H9 (cell line): ENCODE measurements at regions not wholly inside any gene's neighbourhood (a gene's known extent, or its start where the extent isn't known, plus 50 kb on each side); places are given as distances from the start of the nearest gene placed in this dataset.

ENCODE experiments used
- DNase-seq: peaks from one replicate; pipeline ENCODE4 v3.0.0-alpha.2; 2017
- H2AFZ ChIP-seq: one replicate; pipeline ENCODE4 v1.6.1; 2013; ENCODE audit warnings: mild to moderate bottlenecking, low read length, control low read depth, moderate library complexity
- H2AK5ac ChIP-seq: 2 replicates; pipeline ENCODE4 v1.6.1; 2013; ENCODE audit warnings: low read length, control low read depth, mixed read lengths; ENCODE audit not compliant: insufficient read length
- H2BK120ac ChIP-seq: one replicate; pipeline ENCODE4 v1.6.1; 2013; ENCODE audit warnings: low read depth, mild to moderate bottlenecking, low read length, control low read depth, inconsistent platforms; ENCODE audit not compliant: poor library complexity, severe bottlenecking
- H2BK12ac ChIP-seq: 2 replicates; pipeline ENCODE4 v1.6.1; 2013; ENCODE audit warnings: low read length, control low read depth, mixed read lengths, low read depth; ENCODE audit not compliant: insufficient read length
- H2BK15ac ChIP-seq: 2 replicates; pipeline ENCODE4 v1.6.1; 2013; ENCODE audit warnings: low read depth, low read length, control low read depth
- H2BK20ac ChIP-seq: one replicate; pipeline ENCODE4 v1.6.1; 2013; ENCODE audit warnings: low read depth, mild to moderate bottlenecking, low read length, control low read depth, inconsistent platforms; ENCODE audit not compliant: poor library complexity, severe bottlenecking
- H2BK5ac ChIP-seq: 2 replicates; pipeline ENCODE4 v1.6.1; 2013; ENCODE audit warnings: low read length, control low read depth, mixed read lengths; ENCODE audit not compliant: insufficient read length
- H3K14ac ChIP-seq: 2 replicates; pipeline ENCODE4 v1.6.1; 2013; ENCODE audit warnings: low read length, control low read depth; ENCODE audit not compliant: insufficient read depth
- H3K18ac ChIP-seq: 2 replicates; pipeline ENCODE4 v1.6.1; 2013; ENCODE audit warnings: low read depth, mild to moderate bottlenecking, mixed read lengths, low read length, control low read depth; ENCODE audit not compliant: insufficient read length
- H3K23ac ChIP-seq: 2 replicates; pipeline ENCODE4 v1.6.1; 2013; ENCODE audit warnings: low read length, control low read depth, mixed read lengths, low read depth; ENCODE audit not compliant: insufficient read length
- H3K23me2 ChIP-seq: 2 replicates; pipeline ENCODE4 v1.6.1; 2013; ENCODE audit warnings: low read depth, mild to moderate bottlenecking, mixed read lengths, low read length, control low read depth; ENCODE audit not compliant: insufficient read length, poor library complexity, severe bottlenecking
- H3K27ac ChIP-seq: 2 replicates; pipeline ENCODE4 v1.5.1; 2013; ENCODE audit warnings: low read length, control low read depth, mixed read lengths, low read depth; ENCODE audit not compliant: insufficient read length
- H3K27me3 ChIP-seq: 2 replicates; pipeline ENCODE4 v1.6.1; 2013; ENCODE audit warnings: low read length, control low read depth, inconsistent platforms; ENCODE audit not compliant: insufficient read depth
- H3K4ac ChIP-seq: 2 replicates; pipeline ENCODE4 v1.6.1; 2013; ENCODE audit warnings: low read depth, mild to moderate bottlenecking, control low read depth, inconsistent platforms, low read length, moderate library complexity
- H3K4me1 ChIP-seq: 2 replicates; pipeline ENCODE4 v1.6.1; 2013; ENCODE audit warnings: low read length, control low read depth, inconsistent platforms; ENCODE audit not compliant: insufficient read depth
- H3K4me2 ChIP-seq: 2 replicates; pipeline ENCODE4 v1.6.1; 2013; ENCODE audit warnings: low read length, control low read depth, mixed read lengths; ENCODE audit not compliant: insufficient read length, insufficient read depth
- H3K56ac ChIP-seq: 2 replicates; pipeline ENCODE4 v1.6.1; 2013; ENCODE audit warnings: low read depth, mild to moderate bottlenecking, mixed read lengths, low read length, control low read depth; ENCODE audit not compliant: insufficient read length
- H3K79me1 ChIP-seq: 2 replicates; pipeline ENCODE4 v1.6.1; 2013; ENCODE audit warnings: low read depth, mild to moderate bottlenecking, moderate library complexity, low read length, control low read depth, inconsistent platforms; ENCODE audit not compliant: insufficient read depth, poor library complexity, severe bottlenecking
- H3K79me2 ChIP-seq: 2 replicates; pipeline ENCODE4 v1.6.1; 2013; ENCODE audit warnings: low read length, control low read depth, inconsistent platforms; ENCODE audit not compliant: insufficient read depth
- H3K9ac ChIP-seq: 2 replicates; pipeline ENCODE4 v1.6.1; 2013; ENCODE audit warnings: low read length, control low read depth, mixed read lengths; ENCODE audit not compliant: insufficient read length; ENCODE audit errors: extremely low read depth
- H3K9me3 ChIP-seq: one replicate; pipeline ENCODE4 v1.6.1; 2013; ENCODE audit warnings: low read depth, low read length, inconsistent platforms; ENCODE audit not compliant: control insufficient read depth
- H3T11ph ChIP-seq: one replicate; pipeline ENCODE4 v1.6.1; 2013; ENCODE audit warnings: mild to moderate bottlenecking, low read length, control low read depth, inconsistent platforms
- H4K20me1 ChIP-seq: one replicate; pipeline ENCODE4 v1.6.1; 2013; ENCODE audit not compliant: control insufficient read depth, insufficient read length, insufficient read depth
- H4K5ac ChIP-seq: 2 replicates; pipeline ENCODE4 v1.6.1; 2013; ENCODE audit warnings: low read depth, mild to moderate bottlenecking, mixed read lengths, low read length, control low read depth; ENCODE audit not compliant: insufficient read length
- H4K8ac ChIP-seq: replicated peaks from 2 replicates; pipeline ENCODE4 v1.6.1; 2013; ENCODE audit warnings: low read length, control low read depth, mixed read lengths, low read depth; ENCODE audit not compliant: insufficient read length
- H4K91ac ChIP-seq: 2 replicates; pipeline ENCODE4 v1.6.1; 2013; ENCODE audit warnings: low read depth, mild to moderate bottlenecking, moderate library complexity, mixed read lengths, low read length, control low read depth; ENCODE audit not compliant: insufficient read length
- H3K27ac Mint-ChIP-seq, 3 experiments: 2 replicates in 2 of 3; 3 replicates in 1 of 3; pipeline ENCODE4 v1.8.0; 2020 to 2021; ENCODE audit warnings: mixed read lengths in 3 of 3, mild to moderate bottlenecking in 1 of 3, moderate library complexity in 1 of 3
- H3K27me3 Mint-ChIP-seq: 2 replicates; pipeline ENCODE4 v1.8.0; 2021; ENCODE audit warnings: low read depth, mild to moderate bottlenecking, moderate library complexity, mixed read lengths
- H3K36me3 Mint-ChIP-seq, 3 experiments: 2 replicates in 2 of 3; 3 replicates in 1 of 3; pipeline ENCODE4 v1.8.0; 2020 to 2021; ENCODE audit warnings: low read depth in 3 of 3, mixed read lengths in 3 of 3; ENCODE audit not compliant: insufficient read depth in 1 of 3
- H3K4me1 Mint-ChIP-seq, 2 experiments: 2 replicates each; pipeline ENCODE4 v1.8.0; 2020; ENCODE audit warnings: mixed read lengths in 2 of 2
- H3K4me3 Mint-ChIP-seq, 2 experiments: 2 replicates in 1 of 2; 3 replicates in 1 of 2; pipeline ENCODE4 v1.8.0; 2020 to 2021; ENCODE audit warnings: mild to moderate bottlenecking in 2 of 2, mixed read lengths in 2 of 2, moderate library complexity in 1 of 2
- H3K9me3 Mint-ChIP-seq, 2 experiments: 2 replicates in 1 of 2; 3 replicates in 1 of 2; pipeline ENCODE4 v1.8.0; 2020; ENCODE audit warnings: mild to moderate bottlenecking in 2 of 2, mixed read lengths in 2 of 2, moderate library complexity in 1 of 2
- WGBS: extraction: QIAGEN DNeasy Blood & Tissue Kit; methylation state at CpG from one replicate; pipeline ENCODE4 v1.1.7; 2013; ENCODE audit warnings: missing lambda C conversion rate, low lambda C conversion rate, mixed read lengths; ENCODE audit not compliant: insufficient read length; ENCODE audit errors: extremely low coverage; 5-methylcytosine and 5-hydroxymethylcytosine counted together
- TF ChIP-seq, protein P1 (sequence below): fragments of 200-600 bp; sonication (generic); conservative IDR thresholded peaks from 3 replicates; pipeline ENCODE4 v1.8.0; 2021; ENCODE audit warnings: antibody characterized with exemption, mild to moderate bottlenecking

DNA sequence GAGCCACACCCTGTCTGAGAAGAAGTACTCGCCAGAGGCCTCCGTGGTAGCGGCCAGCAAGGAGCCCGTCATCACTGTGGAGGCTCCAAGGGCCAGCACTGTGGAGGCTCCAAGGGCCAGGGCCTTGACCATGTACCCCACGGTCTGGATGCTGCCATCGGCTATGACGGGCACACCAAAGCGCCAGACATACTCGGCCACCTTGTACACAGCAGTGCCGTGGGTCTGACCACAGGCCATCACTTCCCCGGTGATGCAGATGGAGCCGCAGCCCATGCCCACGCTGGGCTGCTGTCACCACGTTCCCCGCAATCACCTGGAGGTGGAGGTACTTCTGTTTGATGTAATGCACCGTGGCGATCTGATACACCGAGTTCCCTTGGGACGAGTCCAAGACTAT, 377.7 kb upstream of the MAOA start:
- H3K4me1 ChIP-seq = no peaks in the 10 kb centered on the region
- H4K20me1 ChIP-seq = no peaks in the 10 kb centered on the region
- H4K91ac ChIP-seq = no peak overlapping the region
- no peak overlapping the region for H3K4ac ChIP-seq
- H2BK12ac ChIP-seq = no peak overlapping the region
- no peak for DNase-seq
- Mint-ChIP-seq H3K27ac (no peak overlapping the region), H3K4me1 (no peaks in the 10 kb centered on the region), H3K36me3 (peaks cover 3 to 52% (median 23%) of the 10 kb centered on the region in 3 experiments; a peak in 6 of 7 replicates), H3K9me3 (peaks cover 41 to 76% of the 10 kb centered on the region in 2 experiments; a peak in 4 of 5 replicates), H3K27me3 (no peaks in the 10 kb centered on the region), H3K4me3 (no peak overlapping the region)
- no peak overlapping the region for H3K56ac ChIP-seq
- no peak overlapping the region for H3K9ac ChIP-seq
- H3K27me3 ChIP-seq = no peaks in the 10 kb centered on the region
- H2BK5ac ChIP-seq = no peak overlapping the region
- no CpG with 5 or more reads among the region's 19 CpGs for WGBS
- no peak overlapping the region for H2BK20ac ChIP-seq
- no peak overlapping the region for H3T11ph ChIP-seq
- no peaks in the 10 kb centered on the region for H3K9me3 ChIP-seq
- no peak overlapping the region for H2BK120ac ChIP-seq
- no peak overlapping the region for H3K27ac ChIP-seq
- no peaks in the 10 kb centered on the region for H3K79me2 ChIP-seq
- TF ChIP-seq, protein P1, sequence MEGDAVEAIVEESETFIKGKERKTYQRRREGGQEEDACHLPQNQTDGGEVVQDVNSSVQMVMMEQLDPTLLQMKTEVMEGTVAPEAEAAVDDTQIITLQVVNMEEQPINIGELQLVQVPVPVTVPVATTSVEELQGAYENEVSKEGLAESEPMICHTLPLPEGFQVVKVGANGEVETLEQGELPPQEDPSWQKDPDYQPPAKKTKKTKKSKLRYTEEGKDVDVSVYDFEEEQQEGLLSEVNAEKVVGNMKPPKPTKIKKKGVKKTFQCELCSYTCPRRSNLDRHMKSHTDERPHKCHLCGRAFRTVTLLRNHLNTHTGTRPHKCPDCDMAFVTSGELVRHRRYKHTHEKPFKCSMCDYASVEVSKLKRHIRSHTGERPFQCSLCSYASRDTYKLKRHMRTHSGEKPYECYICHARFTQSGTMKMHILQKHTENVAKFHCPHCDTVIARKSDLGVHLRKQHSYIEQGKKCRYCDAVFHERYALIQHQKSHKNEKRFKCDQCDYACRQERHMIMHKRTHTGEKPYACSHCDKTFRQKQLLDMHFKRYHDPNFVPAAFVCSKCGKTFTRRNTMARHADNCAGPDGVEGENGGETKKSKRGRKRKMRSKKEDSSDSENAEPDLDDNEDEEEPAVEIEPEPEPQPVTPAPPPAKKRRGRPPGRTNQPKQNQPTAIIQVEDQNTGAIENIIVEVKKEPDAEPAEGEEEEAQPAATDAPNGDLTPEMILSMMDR = no peak
- H3K23me2 ChIP-seq = no peaks in the 10 kb centered on the region
- no peak overlapping the region for H4K8ac ChIP-seq
- H3K18ac ChIP-seq = no peak overlapping the region
- no peak overlapping the region for H2AK5ac ChIP-seq
- H3K79me1 ChIP-seq = no peaks in the 10 kb centered on the region
- no peak overlapping the region for H2AFZ ChIP-seq
- H3K23ac ChIP-seq = no peak overlapping the region
- H3K14ac ChIP-seq = no peak overlapping the region
- H2BK15ac ChIP-seq = no peak overlapping the region
- no peak overlapping the region for H4K5ac ChIP-seq
- no peak overlapping the region for H3K4me2 ChIP-seq
